Astrocyte (in vitro differentiated cells and primary cell): ENCODE measurements at regions not wholly inside any gene's neighbourhood (a gene's known extent, or its start where the extent isn't known, plus 50 kb on each side); places are given as distances from the start of the nearest gene placed in this dataset.

Experiments
- DNase-seq: peaks from one replicate; pipeline ENCODE4 v3.0.0-alpha.2; 2010; ENCODE audit warnings: low read depth
- FAIRE-seq: peaks from 2 replicates; lab custom pipeline; 2011; peaks lifted over from hg19 to GRCh38; lab: Jason Lieb, UNC
- H2AFZ ChIP-seq: 2 replicates; pipeline ENCODE4 v1.6.0; 2012; ENCODE audit warnings: low read depth, low read length, inconsistent platforms
- H3K27ac ChIP-seq: 2 replicates; pipeline ENCODE4 v1.5.1; 2011; ENCODE audit warnings: low read depth, low read length, inconsistent platforms
- H3K27me3 ChIP-seq: 2 replicates; pipeline ENCODE4 v1.6.0; 2011; ENCODE audit warnings: low read length, inconsistent platforms; ENCODE audit not compliant: insufficient read depth
- H3K36me3 ChIP-seq: 2 replicates; pipeline ENCODE4 v1.5.1; 2011; ENCODE audit warnings: low read length, inconsistent platforms; ENCODE audit not compliant: insufficient read depth
- H3K4me1 ChIP-seq: 2 replicates; pipeline ENCODE4 v1.5.1; 2011; ENCODE audit warnings: low read length, inconsistent platforms; ENCODE audit not compliant: insufficient read depth
- H3K4me2 ChIP-seq: 2 replicates; pipeline ENCODE4 v1.6.0; 2012; ENCODE audit warnings: low read length, inconsistent platforms
- H3K4me3 ChIP-seq: 2 replicates; pipeline ENCODE4 v1.5.1; 2011; ENCODE audit warnings: low read depth, mild to moderate bottlenecking, low read length, inconsistent platforms; ENCODE audit not compliant: insufficient read depth
- H3K79me2 ChIP-seq: 2 replicates; pipeline ENCODE4 v1.6.0; 2012; ENCODE audit warnings: mild to moderate bottlenecking, low read length, inconsistent platforms; ENCODE audit not compliant: insufficient read depth
- H3K9ac ChIP-seq: 2 replicates; pipeline ENCODE4 v1.6.0; 2012; ENCODE audit warnings: mild to moderate bottlenecking, low read length, inconsistent platforms
- H3K9me3 ChIP-seq: 2 replicates; pipeline ENCODE4 v1.5.1; 2012; ENCODE audit warnings: low read depth, mild to moderate bottlenecking, low read length, inconsistent platforms; ENCODE audit not compliant: insufficient read depth
- H4K20me1 ChIP-seq: 2 replicates; pipeline ENCODE4 v1.6.0; 2012; ENCODE audit warnings: low read length, inconsistent platforms; ENCODE audit not compliant: insufficient read depth
- H3K27ac Mint-ChIP-seq: one replicate; pipeline ENCODE4 v1.8.0; 2021; ENCODE audit warnings: mild to moderate bottlenecking, mixed read lengths; ENCODE audit not compliant: unreplicated experiment
- H3K27me3 Mint-ChIP-seq: one replicate; pipeline ENCODE4 v1.8.0; 2021; ENCODE audit warnings: low read depth, mixed read lengths; ENCODE audit not compliant: unreplicated experiment
- H3K36me3 Mint-ChIP-seq: one replicate; pipeline ENCODE4 v1.8.0; 2021; ENCODE audit warnings: low read depth, mixed read lengths; ENCODE audit not compliant: unreplicated experiment
- H3K4me1 Mint-ChIP-seq: one replicate; pipeline ENCODE4 v1.8.0; 2021; ENCODE audit warnings: low read depth, mixed read lengths; ENCODE audit not compliant: unreplicated experiment
- H3K4me3 Mint-ChIP-seq: one replicate; pipeline ENCODE4 v1.8.0; 2021; ENCODE audit warnings: mild to moderate bottlenecking, moderate library complexity, mixed read lengths; ENCODE audit not compliant: unreplicated experiment
- H3K9me3 Mint-ChIP-seq: one replicate; pipeline ENCODE4 v1.8.0; 2021; ENCODE audit warnings: mild to moderate bottlenecking, mixed read lengths; ENCODE audit not compliant: unreplicated experiment
- EZH2 ChIP-seq: IDR thresholded peaks from 2 replicates; pipeline ENCODE4 v1.6.1; 2012; ENCODE audit warnings: mild to moderate bottlenecking, low read length, inconsistent platforms; ENCODE audit not compliant: insufficient read depth
- TF ChIP-seq, protein P1 (sequence below): IDR thresholded peaks from 2 replicates; pipeline ENCODE4 v1.5.1; 2011; ENCODE audit warnings: low read depth, mild to moderate bottlenecking, inconsistent platforms, low read length, moderate library complexity; ENCODE audit not compliant: insufficient read depth

DNA sequence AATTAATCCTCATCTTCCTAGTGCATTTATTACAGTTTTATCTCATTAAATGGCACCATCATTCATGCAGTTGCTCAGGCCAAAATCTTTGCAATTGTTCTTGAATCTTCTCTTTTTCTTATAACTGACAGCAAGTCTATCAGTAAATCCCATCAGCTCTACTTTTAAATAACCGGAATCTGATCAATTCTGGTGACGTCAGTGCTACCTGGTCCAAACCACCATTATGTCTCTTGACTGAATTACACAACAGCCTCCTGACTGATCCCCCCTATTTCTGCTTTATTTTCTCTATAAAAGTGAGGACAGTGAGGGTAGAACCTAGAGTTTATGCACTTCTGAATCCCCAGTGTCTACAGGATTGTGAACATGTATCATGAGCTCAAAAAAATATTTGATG lies 787.4 kb downstream of the AACS start:
- no peak overlapping the region for H2AFZ ChIP-seq
- H3K9me3 Mint-ChIP-seq = peaks cover 24% of the 10 kb centered on the region
- no peaks in the 10 kb centered on the region for H3K36me3 Mint-ChIP-seq

DNA sequence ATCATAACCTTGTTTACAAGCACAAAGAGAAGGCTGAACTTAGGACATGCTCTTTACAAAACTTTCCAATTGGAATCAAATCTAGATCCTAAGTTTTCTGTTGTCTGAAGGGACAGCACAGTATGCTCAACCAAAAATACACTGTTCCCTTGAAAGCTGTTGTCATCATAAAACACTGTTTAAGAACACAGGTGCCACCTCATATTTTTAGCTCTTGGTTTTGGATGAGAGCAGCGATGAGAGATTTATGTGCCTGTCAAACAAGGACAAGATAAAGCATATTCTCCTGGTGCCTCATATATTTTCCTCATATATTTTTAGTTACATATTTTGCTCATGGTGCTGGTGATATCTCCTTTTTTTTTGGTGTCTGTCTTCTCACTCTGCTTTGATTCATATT lies 788.4 kb downstream of the AACS start:
- no peak for FAIRE-seq
- H3K36me3 ChIP-seq = no peaks in the 10 kb centered on the region
- Mint-ChIP-seq H3K9me3 (peaks cover 24% of the 10 kb centered on the region), H3K4me3 (no peak overlapping the region), H3K4me1 (no peaks in the 10 kb centered on the region), H3K36me3 (no peaks in the 10 kb centered on the region), H3K27me3 (no peaks in the 10 kb centered on the region), H3K27ac (no peak overlapping the region)
- no peak overlapping the region for H3K4me3 ChIP-seq
- H4K20me1 ChIP-seq = no peaks in the 10 kb centered on the region
- H2AFZ ChIP-seq = no peak overlapping the region
- H3K4me2 ChIP-seq = no peak overlapping the region
- no peaks in the 10 kb centered on the region for H3K27me3 ChIP-seq
- H3K4me1 ChIP-seq = no peaks in the 10 kb centered on the region
- no peaks in the 10 kb centered on the region for H3K9me3 ChIP-seq
- H3K27ac ChIP-seq = no peak overlapping the region
- H3K79me2 ChIP-seq = no peaks in the 10 kb centered on the region
- no peak for DNase-seq
- H3K9ac ChIP-seq = no peak overlapping the region
- TF ChIP-seq, protein P1, sequence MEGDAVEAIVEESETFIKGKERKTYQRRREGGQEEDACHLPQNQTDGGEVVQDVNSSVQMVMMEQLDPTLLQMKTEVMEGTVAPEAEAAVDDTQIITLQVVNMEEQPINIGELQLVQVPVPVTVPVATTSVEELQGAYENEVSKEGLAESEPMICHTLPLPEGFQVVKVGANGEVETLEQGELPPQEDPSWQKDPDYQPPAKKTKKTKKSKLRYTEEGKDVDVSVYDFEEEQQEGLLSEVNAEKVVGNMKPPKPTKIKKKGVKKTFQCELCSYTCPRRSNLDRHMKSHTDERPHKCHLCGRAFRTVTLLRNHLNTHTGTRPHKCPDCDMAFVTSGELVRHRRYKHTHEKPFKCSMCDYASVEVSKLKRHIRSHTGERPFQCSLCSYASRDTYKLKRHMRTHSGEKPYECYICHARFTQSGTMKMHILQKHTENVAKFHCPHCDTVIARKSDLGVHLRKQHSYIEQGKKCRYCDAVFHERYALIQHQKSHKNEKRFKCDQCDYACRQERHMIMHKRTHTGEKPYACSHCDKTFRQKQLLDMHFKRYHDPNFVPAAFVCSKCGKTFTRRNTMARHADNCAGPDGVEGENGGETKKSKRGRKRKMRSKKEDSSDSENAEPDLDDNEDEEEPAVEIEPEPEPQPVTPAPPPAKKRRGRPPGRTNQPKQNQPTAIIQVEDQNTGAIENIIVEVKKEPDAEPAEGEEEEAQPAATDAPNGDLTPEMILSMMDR = no peak
- no peak for TF ChIP-seq EZH2

More for the DNA sequence above, 787.4 kb downstream of the AACS start:
- no peak overlapping the region for H3K9ac ChIP-seq
- Mint-ChIP-seq H3K4me1 (no peaks in the 10 kb centered on the region), H3K4me3 (no peak overlapping the region), H3K27me3 (no peaks in the 10 kb centered on the region), H3K27ac (no peak overlapping the region)
- FAIRE-seq = no peak
- no peaks in the 10 kb centered on the region for H4K20me1 ChIP-seq
- H3K27ac ChIP-seq = no peak overlapping the region
- H3K4me1 ChIP-seq = no peaks in the 10 kb centered on the region
- H3K9me3 ChIP-seq = no peaks in the 10 kb centered on the region
- no peak for DNase-seq
- H3K79me2 ChIP-seq = no peaks in the 10 kb centered on the region
- TF ChIP-seq, protein P1 = no peak
- no peak for TF ChIP-seq EZH2
- H3K4me2 ChIP-seq = no peak overlapping the region
- no peak overlapping the region for H3K4me3 ChIP-seq
- H3K36me3 ChIP-seq = no peaks in the 10 kb centered on the region
- no peaks in the 10 kb centered on the region for H3K27me3 ChIP-seq

DNA sequence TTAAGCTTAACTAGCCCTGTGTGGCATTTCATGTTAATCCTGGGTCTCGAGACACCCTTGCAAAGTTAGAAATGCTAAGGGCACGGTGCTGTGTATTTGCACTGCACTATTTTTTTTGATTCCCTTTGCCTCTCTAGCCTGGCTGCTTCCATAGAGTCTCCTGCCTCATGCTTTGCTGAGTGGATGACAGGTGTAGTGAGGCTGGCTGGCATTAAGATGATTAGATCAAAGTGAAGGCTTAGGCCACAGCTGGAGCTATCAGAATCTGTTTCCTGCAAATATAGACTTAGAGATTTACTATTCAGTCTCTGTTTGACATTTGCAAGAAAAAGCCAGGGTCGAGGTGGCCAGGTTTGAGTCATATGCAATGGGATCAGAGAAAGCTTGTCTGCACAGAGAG lies 791.1 kb downstream of the AACS start:
- DNase-seq (no peak), FAIRE-seq (no peak)
- Histone ChIP-seq H3K9me3 (no peaks in the 10 kb centered on the region), H3K27ac (no peak overlapping the region), H3K9ac (no peak overlapping the region), H4K20me1 (no peaks in the 10 kb centered on the region), H3K79me2 (no peaks in the 10 kb centered on the region), H3K4me1 (no peaks in the 10 kb centered on the region), H3K4me3 (no peak overlapping the region), H2AFZ (no peak overlapping the region), H3K4me2 (no peak overlapping the region), H3K36me3 (no peaks in the 10 kb centered on the region), H3K27me3 (no peaks in the 10 kb centered on the region)
- H3K27ac Mint-ChIP-seq = no peak overlapping the region
- H3K4me3 Mint-ChIP-seq = no peak overlapping the region
- H3K4me1 Mint-ChIP-seq = no peaks in the 10 kb centered on the region
- peaks cover 21% of the 10 kb centered on the region for H3K9me3 Mint-ChIP-seq
- no peaks in the 10 kb centered on the region for H3K27me3 Mint-ChIP-seq
- no peak for TF ChIP-seq EZH2
- TF ChIP-seq, protein P1 = no peak
- no peaks in the 10 kb centered on the region for H3K36me3 Mint-ChIP-seq
